Neutrophil (primary cell): ENCODE measurements at regions not wholly inside any gene's neighbourhood (a gene's known extent, or its start where the extent isn't known, plus 50 kb on each side); places are given as distances from the start of the nearest gene placed in this dataset.

Source experiments
- H3K27ac ChIP-seq: fragments of 200-600 bp; sonication (generic); 2 replicates; pipeline ENCODE4 v1.5.1; 2016; ENCODE audit warnings: mild to moderate bottlenecking, moderate library complexity
- H3K27me3 ChIP-seq: fragments of 200-600 bp; sonication (generic); 2 replicates; pipeline ENCODE4 v1.6.0; 2016; ENCODE audit warnings: mild to moderate bottlenecking
- H3K36me3 ChIP-seq: fragments of 200-600 bp; sonication (generic); 2 replicates; pipeline ENCODE4 v1.5.1; 2017
- H3K4me1 ChIP-seq, 2 experiments: fragments of 200-600 bp in 1 of 2; sonication (generic) in 1 of 2; 1 replicate in 1 of 2; 2 replicates in 1 of 2; pipeline versions ENCODE4 v1.5.1 to v1.6.1; 2013 to 2016; ENCODE audit warnings: low read depth in 1 of 2, low read length in 1 of 2, mild to moderate bottlenecking in 1 of 2, moderate library complexity in 1 of 2; ENCODE audit not compliant: control insufficient read depth in 1 of 2, insufficient read depth in 1 of 2
- H3K4me3 ChIP-seq, 2 experiments: fragments of 200-600 bp in 1 of 2; sonication (generic) in 1 of 2; 1 replicate in 1 of 2; 2 replicates in 1 of 2; pipeline ENCODE4 v1.5.1; 2013 to 2016; ENCODE audit warnings: low read depth in 1 of 2, low read length in 1 of 2, mild to moderate bottlenecking in 1 of 2, moderate library complexity in 1 of 2
- H3K9me3 ChIP-seq: fragments of 200-600 bp; sonication (generic); 2 replicates; pipeline ENCODE4 v1.5.1; 2016
- TF ChIP-seq, protein P1 (sequence below): fragments of 200-600 bp; sonication (generic); IDR thresholded peaks from 2 replicates; pipeline ENCODE4 v1.5.1; 2016; ENCODE audit warnings: antibody characterized with exemption

DNA sequence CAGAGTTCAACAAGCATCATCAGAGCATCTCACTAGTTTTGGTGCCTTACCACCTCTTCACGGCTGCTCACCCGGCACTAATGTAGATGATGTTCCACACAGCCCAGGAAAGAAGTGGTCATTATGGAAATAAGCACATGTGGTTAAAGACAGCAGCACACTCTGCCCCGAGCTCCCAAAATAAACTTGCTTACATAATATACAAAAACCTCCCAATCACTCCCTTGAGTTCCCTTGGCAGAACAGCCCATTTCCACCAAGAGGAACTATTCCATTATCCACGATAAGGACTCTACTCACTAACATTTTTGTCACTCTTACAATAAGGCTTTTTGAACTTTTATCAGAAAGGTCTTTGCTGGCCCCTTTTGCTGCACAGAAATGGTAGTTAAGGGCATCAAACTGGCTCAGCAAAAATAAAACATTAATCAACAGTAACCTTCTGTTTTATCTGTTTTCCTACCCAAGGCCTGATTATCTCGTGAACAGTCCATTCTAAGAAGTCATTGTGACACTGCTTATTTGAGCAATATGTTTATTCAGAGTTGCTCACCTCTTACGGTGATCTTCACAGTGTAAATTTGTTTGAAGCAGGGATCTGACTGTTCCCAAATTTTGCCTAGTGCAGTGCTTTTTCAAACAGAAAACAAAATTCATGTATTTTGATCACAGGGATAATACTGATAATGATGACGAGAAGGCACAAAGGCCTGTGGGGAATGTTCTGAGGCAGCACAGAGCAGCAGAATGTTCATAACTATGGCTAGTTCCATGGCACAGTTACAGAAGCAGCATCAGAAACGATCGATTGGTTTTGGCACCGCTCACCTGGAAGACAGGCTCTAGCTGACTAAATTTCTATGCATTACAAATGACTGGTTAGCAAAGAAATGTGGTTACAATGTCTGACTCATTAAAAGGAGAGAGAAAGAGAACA, 399.8 kb upstream of the PIK3R1 start:
- no peaks in the 10 kb centered on the region for H3K4me1 ChIP-seq
- H3K36me3 ChIP-seq, result no peaks in the 10 kb centered on the region
- no peaks in the 10 kb centered on the region for H3K27me3 ChIP-seq
- no peaks in the 10 kb centered on the region for H3K9me3 ChIP-seq
- H3K27ac ChIP-seq, result no peak overlapping the region
- no peak overlapping the region for H3K4me3 ChIP-seq
- TF ChIP-seq, protein P1, sequence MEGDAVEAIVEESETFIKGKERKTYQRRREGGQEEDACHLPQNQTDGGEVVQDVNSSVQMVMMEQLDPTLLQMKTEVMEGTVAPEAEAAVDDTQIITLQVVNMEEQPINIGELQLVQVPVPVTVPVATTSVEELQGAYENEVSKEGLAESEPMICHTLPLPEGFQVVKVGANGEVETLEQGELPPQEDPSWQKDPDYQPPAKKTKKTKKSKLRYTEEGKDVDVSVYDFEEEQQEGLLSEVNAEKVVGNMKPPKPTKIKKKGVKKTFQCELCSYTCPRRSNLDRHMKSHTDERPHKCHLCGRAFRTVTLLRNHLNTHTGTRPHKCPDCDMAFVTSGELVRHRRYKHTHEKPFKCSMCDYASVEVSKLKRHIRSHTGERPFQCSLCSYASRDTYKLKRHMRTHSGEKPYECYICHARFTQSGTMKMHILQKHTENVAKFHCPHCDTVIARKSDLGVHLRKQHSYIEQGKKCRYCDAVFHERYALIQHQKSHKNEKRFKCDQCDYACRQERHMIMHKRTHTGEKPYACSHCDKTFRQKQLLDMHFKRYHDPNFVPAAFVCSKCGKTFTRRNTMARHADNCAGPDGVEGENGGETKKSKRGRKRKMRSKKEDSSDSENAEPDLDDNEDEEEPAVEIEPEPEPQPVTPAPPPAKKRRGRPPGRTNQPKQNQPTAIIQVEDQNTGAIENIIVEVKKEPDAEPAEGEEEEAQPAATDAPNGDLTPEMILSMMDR, result no peak

- Histone ChIP-seq H3K27me3 (no peaks in the 10 kb centered on the region), H3K4me3 (no peak overlapping the region), H3K36me3 (no peaks in the 10 kb centered on the region), H3K4me1 (no peaks in the 10 kb centered on the region), H3K9me3 (no peaks in the 10 kb centered on the region), H3K27ac (no peak overlapping the region)
- TF ChIP-seq, protein P1, result no peak
Observed at GRCh38 chr5:67814569-67815311, 400.8 kb upstream of the PIK3R1 start.

GRCh38 chr5:67813877-67814539, 401.5 kb upstream of the PIK3R1 start:
- H3K36me3 ChIP-seq, result no peaks in the 10 kb centered on the region
- no peaks in the 10 kb centered on the region for H3K4me1 ChIP-seq
- no peak overlapping the region for H3K4me3 ChIP-seq
- no peaks in the 10 kb centered on the region for H3K27me3 ChIP-seq
- H3K9me3 ChIP-seq, result no peaks in the 10 kb centered on the region
- no peak overlapping the region for H3K27ac ChIP-seq
- TF ChIP-seq, protein P1, result no peak

- Histone ChIP-seq H3K27me3 (no peaks in the 10 kb centered on the region), H3K27ac (no peak overlapping the region), H3K4me3 (no peak overlapping the region), H3K4me1 (no peaks in the 10 kb centered on the region), H3K9me3 (no peaks in the 10 kb centered on the region), H3K36me3 (no peaks in the 10 kb centered on the region)
- TF ChIP-seq, protein P1, result no peak
Observed at GRCh38 chr5:67809589-67809988, 406.0 kb upstream of the PIK3R1 start.

- Histone ChIP-seq H3K4me3 (no peak overlapping the region), H3K27me3 (no peaks in the 10 kb centered on the region), H3K36me3 (no peaks in the 10 kb centered on the region), H3K9me3 (no peaks in the 10 kb centered on the region), H3K4me1 (no peaks in the 10 kb centered on the region), H3K27ac (no peak overlapping the region)
- TF ChIP-seq, protein P1, result no peak
Observed at GRCh38 chr5:67808340-67808739, 407.2 kb upstream of the PIK3R1 start.
